ENCODE measurements at regions not wholly inside any gene's neighbourhood (a gene's known extent, or its start where the extent isn't known, plus 50 kb on each side); places are given as distances from the start of the nearest gene placed in this dataset.

- no peak for TF ChIP-seq CTCF (IDR thresholded peaks at IDR 0.05)
- TF ChIP-seq POLR2AphosphoS5 (IDR thresholded peaks at IDR 0.05): no peak
- TF ChIP-seq POLR2A (IDR thresholded peaks at IDR 0.05): no peak
- TF ChIP-seq EP300 (IDR thresholded peaks at IDR 0.05): no peak
Measured at GRCh38 chr2:38446418-38446817, 69.3 kb upstream of the ATL2 start.

All from stomach (tissue), 4 donors.